Upper lobe of left lung (tissue), 6 donors: ENCODE measurements at regions not wholly inside any gene's neighbourhood (a gene's known extent, or its start where the extent isn't known, plus 50 kb on each side); places are given as distances from the start of the nearest gene placed in this dataset.

Source experiments
- ATAC-seq, 2 donors: fragments of 200-7000 bp; cut with Tn5 transposase; one replicate each; pipeline ENCODE4 v1.9.1; 2022; ENCODE audit warnings: mild to moderate bottlenecking in 2 of 2, moderate library complexity in 2 of 2; ENCODE audit not compliant: low FRiP score in 2 of 2
- DNase-seq, 2 donors: peaks; one replicate each; pipeline ENCODE4 v3.0.0-alpha.2; 2019 to 2020
- H3K27ac ChIP-seq, 4 donors: fragments of 200-600 bp; sonication (generic); one replicate each; pipeline ENCODE4 v1.5.1; 2016 to 2019
- H3K27me3 ChIP-seq, 4 donors: fragments of 200-600 bp; sonication (generic); one replicate each; pipeline ENCODE4 v1.5.1; 2017 to 2019
- H3K36me3 ChIP-seq, 4 donors: fragments of 200-600 bp; sonication (generic); one replicate each; pipeline ENCODE4 v1.5.1; 2016 to 2019
- H3K4me1 ChIP-seq, 4 donors: fragments of 200-600 bp; sonication (generic); one replicate each; pipeline ENCODE4 v1.5.1; 2018 to 2019
- H3K4me3 ChIP-seq, 4 donors: fragments of 200-600 bp; sonication (generic); one replicate each; pipeline ENCODE4 v1.5.1; 2017 to 2019; ENCODE audit warnings: mild to moderate bottlenecking in 2 of 4, moderate library complexity in 1 of 4
- H3K9me3 ChIP-seq, 4 donors: fragments of 200-600 bp; sonication (generic); one replicate each; pipeline ENCODE4 v1.5.1; 2018 to 2019
- EP300 ChIP-seq, 4 donors: sonication (generic); formaldehyde crosslinking; IDR thresholded peaks; one replicate each; pipeline ENCODE4 v1.5.1; 2017; ENCODE audit warnings: antibody characterized with exemption in 4 of 4, control low read depth in 2 of 4
- POLR2A ChIP-seq, 4 donors: fragments of 450-650 bp; IDR thresholded peaks; one replicate each; pipeline ENCODE4 v1.5.1; 2016 to 2017; ENCODE audit warnings: antibody characterized with exemption in 4 of 4, mild to moderate bottlenecking in 2 of 4
- POLR2AphosphoS5 ChIP-seq, 2 donors: sonication (generic); formaldehyde crosslinking; IDR thresholded peaks; one replicate each; pipeline ENCODE4 v1.5.1; 2017; ENCODE audit warnings: antibody characterized with exemption in 2 of 2
- WGBS, 2 donors: methylation state at CpG; one replicate each; pipeline ENCODE4 v1.1.5; 2017 to 2018; 5-methylcytosine and 5-hydroxymethylcytosine counted together
- TF ChIP-seq, protein P1 (sequence below), 6 experiments: fragments of 450-650 bp in 4 of 6; fragments of 200-600 bp in 2 of 6; sonication (generic) in 2 of 6; IDR thresholded peaks; one replicate each; pipeline ENCODE4 v1.5.1; 2016 to 2019; ENCODE audit warnings: antibody characterized with exemption in 6 of 6
- donor health status: DM: no; HTN: no; CAD: no; lungs with moderate emphysema.
- donor health status: DM: no; HTN: yes; CAD: no; lungs with severe emphysema.

GRCh38 chr12:92558215-92558773 is 144.5 kb upstream of the PLEKHG7 start:
- DNase-seq (no peak), ATAC-seq (no peak)
- H3K27ac ChIP-seq: no peak overlapping the region

GRCh38 chr12:92557422-92557724 is 145.4 kb upstream of the PLEKHG7 start:
- H3K27ac ChIP-seq: no peak overlapping the region
- WGBS, 2 donors: 82 to 87% methylated on average over 2 of the region's 2 CpGs
- peaks cover 11 to 25% (median 17%) of the 10 kb centered on the region in 4 donors for H3K4me1 ChIP-seq
- no peaks in the 10 kb centered on the region for H3K9me3 ChIP-seq
- no peaks in the 10 kb centered on the region for H3K36me3 ChIP-seq
- ATAC-seq (no peak), DNase-seq (no peak)
- no peaks in the 10 kb centered on the region for H3K27me3 ChIP-seq
- no peak overlapping the region for H3K4me3 ChIP-seq
- TF ChIP-seq POLR2A (IDR thresholded peaks at IDR 0.05) (no peak), EP300 (IDR thresholded peaks at IDR 0.05) (no peak), POLR2AphosphoS5 (IDR thresholded peaks at IDR 0.05) (no peak)
- TF ChIP-seq, protein P1, sequence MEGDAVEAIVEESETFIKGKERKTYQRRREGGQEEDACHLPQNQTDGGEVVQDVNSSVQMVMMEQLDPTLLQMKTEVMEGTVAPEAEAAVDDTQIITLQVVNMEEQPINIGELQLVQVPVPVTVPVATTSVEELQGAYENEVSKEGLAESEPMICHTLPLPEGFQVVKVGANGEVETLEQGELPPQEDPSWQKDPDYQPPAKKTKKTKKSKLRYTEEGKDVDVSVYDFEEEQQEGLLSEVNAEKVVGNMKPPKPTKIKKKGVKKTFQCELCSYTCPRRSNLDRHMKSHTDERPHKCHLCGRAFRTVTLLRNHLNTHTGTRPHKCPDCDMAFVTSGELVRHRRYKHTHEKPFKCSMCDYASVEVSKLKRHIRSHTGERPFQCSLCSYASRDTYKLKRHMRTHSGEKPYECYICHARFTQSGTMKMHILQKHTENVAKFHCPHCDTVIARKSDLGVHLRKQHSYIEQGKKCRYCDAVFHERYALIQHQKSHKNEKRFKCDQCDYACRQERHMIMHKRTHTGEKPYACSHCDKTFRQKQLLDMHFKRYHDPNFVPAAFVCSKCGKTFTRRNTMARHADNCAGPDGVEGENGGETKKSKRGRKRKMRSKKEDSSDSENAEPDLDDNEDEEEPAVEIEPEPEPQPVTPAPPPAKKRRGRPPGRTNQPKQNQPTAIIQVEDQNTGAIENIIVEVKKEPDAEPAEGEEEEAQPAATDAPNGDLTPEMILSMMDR (IDR thresholded peaks at IDR 0.05): no peak

More at GRCh38 chr12:92558215-92558773, 144.5 kb upstream of the PLEKHG7 start:
- no peaks in the 10 kb centered on the region for H3K9me3 ChIP-seq
- peaks cover 12 to 23% (median 17%) of the 10 kb centered on the region in 4 donors for H3K4me1 ChIP-seq
- H3K27me3 ChIP-seq: no peaks in the 10 kb centered on the region
- 76 to 80% methylated on average over 1 of the region's 1 CpG for WGBS, 2 donors
- H3K36me3 ChIP-seq: no peaks in the 10 kb centered on the region
- TF ChIP-seq, protein P1 (IDR thresholded peaks at IDR 0.05): no peak
- TF ChIP-seq EP300 (IDR thresholded peaks at IDR 0.05) (no peak), POLR2AphosphoS5 (IDR thresholded peaks at IDR 0.05) (no peak), POLR2A (IDR thresholded peaks at IDR 0.05) (no peak)
- H3K4me3 ChIP-seq: no peak overlapping the region

GRCh38 chr12:92556637-92557421 is 146.0 kb upstream of the PLEKHG7 start:
- TF ChIP-seq POLR2AphosphoS5 (IDR thresholded peaks at IDR 0.05): no peak
- TF ChIP-seq POLR2A (IDR thresholded peaks at IDR 0.05): no peak
- TF ChIP-seq, protein P1 (IDR thresholded peaks at IDR 0.05): no peak
- H3K9me3 ChIP-seq: no peaks in the 10 kb centered on the region
- DNase-seq (no peak), ATAC-seq (no peak)
- H3K27ac ChIP-seq: no peak overlapping the region
- no peak overlapping the region for H3K4me3 ChIP-seq
- no peaks in the 10 kb centered on the region for H3K36me3 ChIP-seq
- 89 to 96% methylated on average over 9 of the region's 9 CpGs for WGBS, 2 donors
- peaks cover 9 to 25% (median 16%) of the 10 kb centered on the region in 4 donors for H3K4me1 ChIP-seq
- H3K27me3 ChIP-seq: no peaks in the 10 kb centered on the region

DNA sequence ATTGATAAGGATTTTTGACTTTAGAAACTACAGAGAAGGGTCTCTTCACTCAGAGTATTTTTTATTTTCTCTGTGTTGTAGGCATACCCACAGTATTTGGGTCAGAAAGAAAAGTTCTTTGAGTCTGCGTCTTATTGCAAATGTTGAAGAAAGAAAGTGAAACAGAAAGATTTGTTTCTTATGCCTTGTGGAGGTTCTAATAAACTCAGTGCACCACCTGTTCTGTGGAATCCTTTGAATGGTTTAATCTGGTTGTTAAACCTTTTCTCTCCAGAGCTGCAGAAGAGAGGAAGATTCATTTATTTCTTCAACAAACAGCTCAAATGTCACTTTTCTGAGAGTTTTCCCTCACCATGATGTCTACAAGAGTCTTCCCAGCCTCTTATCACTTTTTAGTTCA is 146.6 kb upstream of the PLEKHG7 start:
- no peak for DNase-seq
- ATAC-seq: no peak
- no peak for TF ChIP-seq POLR2A (IDR thresholded peaks at IDR 0.05)
- TF ChIP-seq POLR2AphosphoS5 (IDR thresholded peaks at IDR 0.05): no peak
- no peak for TF ChIP-seq EP300 (IDR thresholded peaks at IDR 0.05)
- TF ChIP-seq, protein P1 (IDR thresholded peaks at IDR 0.05): no peak
- no peaks in the 10 kb centered on the region for H3K9me3 ChIP-seq
- peak overlapping the region in 1 of 4 donors; percentile 30 for H3K27ac ChIP-seq
- no peaks in the 10 kb centered on the region for H3K36me3 ChIP-seq
- H3K4me3 ChIP-seq: no peak overlapping the region
- 66% methylated on average over 1 of the region's 1 CpG for WGBS, 2 donors
- H3K4me1 ChIP-seq: peaks cover 6 to 19% (median 10%) of the 10 kb centered on the region in 4 donors
- no peaks in the 10 kb centered on the region for H3K27me3 ChIP-seq
